Natural killer cell (primary cell): ENCODE measurements at regions not wholly inside any gene's neighbourhood (a gene's known extent, or its start where the extent isn't known, plus 50 kb on each side); places are given as distances from the start of the nearest gene placed in this dataset.

Experiments used
- ATAC-seq, 3 donors: fragments of 150-1000 bp in 2 of 3; fragments of 200-7000 bp in 1 of 3; cut with Tn5 transposase; 1 replicate in 1 of 3; 2 replicates in 2 of 3; pipeline ENCODE4 v1.10.0; 2021; ENCODE audit warnings: mild to moderate bottlenecking in 2 of 3, moderate library complexity in 2 of 3
- DNase-seq, 2 donors: peaks; one replicate each; pipeline versions ENCODE4 v3.0.0 to v3.0.0-alpha.2; 2013 to 2021; ENCODE audit warnings: mixed read lengths in 1 of 2
- H3K27ac ChIP-seq: one replicate; pipeline ENCODE4 v1.5.1; 2013; ENCODE audit warnings: mild to moderate bottlenecking, low read length
- H3K27me3 ChIP-seq: one replicate; pipeline ENCODE4 v1.6.1; 2013; ENCODE audit warnings: low read length; ENCODE audit not compliant: control insufficient read depth, insufficient read depth
- H3K36me3 ChIP-seq: one replicate; pipeline ENCODE4 v1.6.1; 2013; ENCODE audit warnings: low read length; ENCODE audit not compliant: control insufficient read depth, insufficient read depth
- H3K4me1 ChIP-seq: one replicate; pipeline ENCODE4 v1.6.1; 2013; ENCODE audit warnings: low read length; ENCODE audit not compliant: control insufficient read depth, insufficient read depth
- H3K4me3 ChIP-seq: one replicate; pipeline ENCODE4 v1.5.1; 2013; ENCODE audit warnings: low read length
- H3K9me3 ChIP-seq: one replicate; pipeline ENCODE4 v1.6.1; 2013; ENCODE audit warnings: low read length; ENCODE audit not compliant: control insufficient read depth, insufficient read depth
- H3K27ac Mint-ChIP-seq, 2 donors: one replicate each; pipeline ENCODE4 v1.8.0; 2022; ENCODE audit warnings: mild to moderate bottlenecking in 2 of 2, mixed read lengths in 2 of 2, moderate library complexity in 1 of 2
- H3K27me3 Mint-ChIP-seq, 2 donors: one replicate each; pipeline ENCODE4 v1.8.0; 2022; ENCODE audit warnings: low read depth in 2 of 2, mixed read lengths in 2 of 2
- H3K36me3 Mint-ChIP-seq: one replicate; pipeline ENCODE4 v1.8.0; 2022; ENCODE audit warnings: mixed read lengths
- H3K4me1 Mint-ChIP-seq, 2 donors: one replicate each; pipeline ENCODE4 v1.8.0; 2022; ENCODE audit warnings: mixed read lengths in 2 of 2
- H3K4me3 Mint-ChIP-seq: one replicate; pipeline ENCODE4 v1.8.0; 2022; ENCODE audit warnings: mild to moderate bottlenecking, moderate library complexity, mixed read lengths
- H3K9me3 Mint-ChIP-seq, 2 donors: one replicate each; pipeline ENCODE4 v1.8.0; 2022; ENCODE audit warnings: mixed read lengths in 2 of 2
- WGBS: methylation state at CpG from one replicate; pipeline ENCODE4 v1.1.7; 2013; ENCODE audit warnings: missing lambda C conversion rate; ENCODE audit not compliant: insufficient coverage; 5-methylcytosine and 5-hydroxymethylcytosine counted together
- intact Hi-C: fragments of 100-400 bp; cut with micrococcal nuclease; formaldehyde crosslinking; loops from one replicate; pipeline ENCODE4 v1.14.2; 2022
- TF ChIP-seq, protein P1 (sequence below): fragments of 200-600 bp; IDR thresholded peaks from one replicate; pipeline ENCODE4 v1.8.0; 2022; ENCODE audit warnings: antibody characterized with exemption

DNA sequence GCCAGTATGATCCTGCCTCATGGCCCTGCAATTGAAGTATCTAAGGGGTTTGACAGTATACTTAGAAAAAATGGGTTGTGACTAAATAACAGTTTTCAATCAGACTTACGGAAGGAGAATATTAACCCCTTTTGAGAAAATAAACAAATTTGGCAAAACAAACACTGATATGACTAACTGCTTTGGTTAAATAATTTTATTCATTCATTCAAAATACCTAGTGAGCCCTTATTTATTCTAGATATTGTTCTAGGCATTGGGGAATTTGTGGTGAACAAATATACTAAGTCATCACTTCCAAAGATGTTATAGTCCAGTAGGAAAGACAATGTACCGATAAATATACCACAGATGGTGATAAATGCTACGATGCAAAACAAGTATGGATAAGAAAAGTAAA is 358.7 kb downstream of the TGFB2 start:
- intact Hi-C loops = no loop called here
- peaks cover 6% of the 10 kb centered on the region for H3K36me3 Mint-ChIP-seq
- no peaks in the 10 kb centered on the region for H3K4me1 Mint-ChIP-seq
- TF ChIP-seq, protein P1, sequence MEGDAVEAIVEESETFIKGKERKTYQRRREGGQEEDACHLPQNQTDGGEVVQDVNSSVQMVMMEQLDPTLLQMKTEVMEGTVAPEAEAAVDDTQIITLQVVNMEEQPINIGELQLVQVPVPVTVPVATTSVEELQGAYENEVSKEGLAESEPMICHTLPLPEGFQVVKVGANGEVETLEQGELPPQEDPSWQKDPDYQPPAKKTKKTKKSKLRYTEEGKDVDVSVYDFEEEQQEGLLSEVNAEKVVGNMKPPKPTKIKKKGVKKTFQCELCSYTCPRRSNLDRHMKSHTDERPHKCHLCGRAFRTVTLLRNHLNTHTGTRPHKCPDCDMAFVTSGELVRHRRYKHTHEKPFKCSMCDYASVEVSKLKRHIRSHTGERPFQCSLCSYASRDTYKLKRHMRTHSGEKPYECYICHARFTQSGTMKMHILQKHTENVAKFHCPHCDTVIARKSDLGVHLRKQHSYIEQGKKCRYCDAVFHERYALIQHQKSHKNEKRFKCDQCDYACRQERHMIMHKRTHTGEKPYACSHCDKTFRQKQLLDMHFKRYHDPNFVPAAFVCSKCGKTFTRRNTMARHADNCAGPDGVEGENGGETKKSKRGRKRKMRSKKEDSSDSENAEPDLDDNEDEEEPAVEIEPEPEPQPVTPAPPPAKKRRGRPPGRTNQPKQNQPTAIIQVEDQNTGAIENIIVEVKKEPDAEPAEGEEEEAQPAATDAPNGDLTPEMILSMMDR = no peak
- Histone ChIP-seq H3K27ac (no peak overlapping the region), H3K4me3 (no peak overlapping the region), H3K4me1 (no peaks in the 10 kb centered on the region), H3K27me3 (no peaks in the 10 kb centered on the region), H3K36me3 (no peaks in the 10 kb centered on the region), H3K9me3 (no peaks in the 10 kb centered on the region)
- peaks cover 17 to 21% of the 10 kb centered on the region in 2 donors for H3K9me3 Mint-ChIP-seq
- DNase-seq (no peak), ATAC-seq (no peak)
- no peaks in the 10 kb centered on the region for H3K27me3 Mint-ChIP-seq
- H3K27ac Mint-ChIP-seq = no peak overlapping the region
- WGBS = no CpG with 5 or more reads among the region's 3 CpGs
- H3K4me3 Mint-ChIP-seq = no peak overlapping the region

DNA sequence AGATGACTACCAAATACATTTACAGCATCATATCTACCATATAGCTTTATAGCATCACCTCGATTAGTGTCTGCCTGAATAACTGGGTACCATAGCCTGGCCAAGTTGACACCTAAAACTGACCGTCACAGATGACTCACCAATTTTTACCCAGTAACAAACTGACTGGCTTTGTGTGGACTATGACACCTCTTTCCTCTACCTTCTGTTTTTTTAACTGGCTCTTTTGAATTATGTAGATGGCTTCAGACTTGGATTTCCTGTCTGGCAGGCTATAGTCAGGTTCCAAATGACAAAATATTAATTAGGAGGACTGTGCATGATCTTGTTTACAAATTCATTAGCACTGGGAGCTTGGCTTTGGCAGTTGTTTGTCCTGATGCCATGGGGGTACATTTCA is 360.3 kb downstream of the TGFB2 start:
- ATAC-seq (no peak), DNase-seq (no peak)
- no peaks in the 10 kb centered on the region for H3K4me1 Mint-ChIP-seq
- peaks cover 14 to 16% of the 10 kb centered on the region in 2 donors for H3K9me3 Mint-ChIP-seq
- no peak overlapping the region for H3K27ac ChIP-seq
- H3K36me3 Mint-ChIP-seq = peaks cover 6% of the 10 kb centered on the region
- H3K4me1 ChIP-seq = no peaks in the 10 kb centered on the region
- no peaks in the 10 kb centered on the region for H3K36me3 ChIP-seq
- H3K4me3 ChIP-seq = no peak overlapping the region
- TF ChIP-seq, protein P1 = no peak
- no peak overlapping the region for H3K27ac Mint-ChIP-seq
- no peaks in the 10 kb centered on the region for H3K27me3 Mint-ChIP-seq
- intact Hi-C loops = no loop called here
- H3K27me3 ChIP-seq = no peaks in the 10 kb centered on the region
- WGBS = 85% methylated on average over 2 of the region's 2 CpGs
- no peaks in the 10 kb centered on the region for H3K9me3 ChIP-seq
- no peak overlapping the region for H3K4me3 Mint-ChIP-seq

DNA sequence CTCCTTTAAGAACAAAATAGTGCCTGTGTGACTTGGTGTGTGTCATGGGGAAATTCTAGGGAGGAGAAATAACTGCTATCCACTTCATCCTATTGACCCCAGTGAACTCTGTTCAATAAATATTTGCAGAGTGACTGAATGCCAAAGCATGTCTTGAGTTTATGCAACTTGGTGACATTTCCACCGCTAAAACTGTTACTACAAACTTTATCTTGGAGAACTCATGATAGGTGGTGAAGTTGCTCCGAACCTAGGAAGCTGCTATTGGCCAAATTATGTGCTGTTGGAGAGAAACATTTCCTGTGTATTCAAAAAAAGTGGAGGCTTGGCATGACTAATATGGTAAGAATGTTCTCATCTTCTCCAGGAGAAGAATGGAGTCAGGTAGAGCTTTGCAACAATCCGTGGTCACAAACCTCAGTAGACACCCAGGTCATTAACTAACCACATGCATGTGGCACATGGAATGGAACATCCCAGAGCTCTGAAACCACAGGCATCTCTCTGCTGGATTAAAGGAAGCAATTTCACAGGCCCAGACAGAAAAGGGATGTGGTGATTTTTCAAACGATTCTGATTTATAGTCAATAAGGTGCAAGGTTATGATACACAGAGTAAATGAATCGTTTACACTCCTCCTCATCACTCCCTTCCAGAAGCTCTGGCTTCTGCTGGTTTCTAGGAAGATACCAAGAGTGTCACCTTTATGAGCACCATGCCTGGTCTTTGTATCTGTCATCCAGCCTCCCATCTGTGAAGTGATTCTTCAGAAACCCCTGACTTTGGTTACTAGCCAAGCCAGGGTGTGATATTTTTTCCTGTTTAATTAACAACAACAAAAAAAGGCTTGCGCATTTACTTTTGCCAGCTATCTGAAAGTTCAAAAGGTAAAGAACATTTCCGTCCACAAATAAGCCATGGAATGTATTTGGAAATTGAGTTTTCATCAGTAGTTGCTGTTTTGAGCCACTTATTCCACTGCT is 361.1 kb downstream of the TGFB2 start:
- H3K9me3 Mint-ChIP-seq = peaks cover 7 to 12% of the 10 kb centered on the region in 2 donors
- H3K9me3 ChIP-seq = no peaks in the 10 kb centered on the region
- H3K4me3 ChIP-seq = no peak overlapping the region
- whole genome bisulfite sequencing = 67% methylated on average over 6 of the region's 7 CpGs
- intact Hi-C loops = no loop called here
- no peaks in the 10 kb centered on the region for H3K4me1 ChIP-seq
- DNase-seq = no peak
- no peak overlapping the region for H3K4me3 Mint-ChIP-seq
- TF ChIP-seq, protein P1 = no peak
- no peaks in the 10 kb centered on the region for H3K27me3 ChIP-seq
- ATAC-seq = no peak
- no peaks in the 10 kb centered on the region for H3K36me3 Mint-ChIP-seq
- no peaks in the 10 kb centered on the region for H3K36me3 ChIP-seq
- H3K27me3 Mint-ChIP-seq = no peaks in the 10 kb centered on the region
- H3K27ac Mint-ChIP-seq = no peak overlapping the region
- H3K27ac ChIP-seq = no peak overlapping the region
- no peaks in the 10 kb centered on the region for H3K4me1 Mint-ChIP-seq
